D721Med (cell line): ENCODE measurements at regions not wholly inside any gene's neighbourhood (a gene's known extent, or its start where the extent isn't known, plus 50 kb on each side); places are given as distances from the start of the nearest gene placed in this dataset.

Experiments
- DNase-seq: peaks from one replicate; pipeline ENCODE4 v3.0.0; 2011; ENCODE audit warnings: low spot score; ENCODE audit not compliant: insufficient read length
- FAIRE-seq: peaks from 2 replicates; lab custom pipeline; 2011; peaks lifted over from hg19 to GRCh38; lab: Jason Lieb, UNC
- TF ChIP-seq, protein P1 (sequence below): IDR thresholded peaks from 2 replicates; pipeline ENCODE4 v1.5.1; 2012; ENCODE audit warnings: mild to moderate bottlenecking, control low read depth; ENCODE audit not compliant: insufficient read depth; ENCODE audit errors: missing control alignments

DNA sequence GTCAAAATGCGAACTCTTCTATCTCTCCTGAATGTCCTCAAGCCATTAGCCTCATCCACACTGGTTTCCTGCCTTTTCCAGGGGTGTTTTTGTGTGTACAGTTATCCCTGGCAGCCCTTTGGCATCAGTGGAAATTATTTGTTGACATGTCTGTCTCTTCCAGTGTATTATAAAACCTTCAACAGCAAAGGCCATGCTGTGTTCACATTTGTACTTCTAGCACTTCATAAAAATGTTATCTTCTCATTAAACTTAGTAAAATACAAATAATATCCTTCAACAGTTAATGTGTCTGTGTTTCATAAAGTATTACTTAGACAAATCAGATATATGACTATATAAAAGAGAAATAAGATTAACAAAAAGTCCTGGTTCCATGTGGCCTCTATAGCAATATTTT is 359.5 kb upstream of the ARGLU1 start:
- DNase-seq (no peak), FAIRE-seq (no peak)
- TF ChIP-seq, protein P1, sequence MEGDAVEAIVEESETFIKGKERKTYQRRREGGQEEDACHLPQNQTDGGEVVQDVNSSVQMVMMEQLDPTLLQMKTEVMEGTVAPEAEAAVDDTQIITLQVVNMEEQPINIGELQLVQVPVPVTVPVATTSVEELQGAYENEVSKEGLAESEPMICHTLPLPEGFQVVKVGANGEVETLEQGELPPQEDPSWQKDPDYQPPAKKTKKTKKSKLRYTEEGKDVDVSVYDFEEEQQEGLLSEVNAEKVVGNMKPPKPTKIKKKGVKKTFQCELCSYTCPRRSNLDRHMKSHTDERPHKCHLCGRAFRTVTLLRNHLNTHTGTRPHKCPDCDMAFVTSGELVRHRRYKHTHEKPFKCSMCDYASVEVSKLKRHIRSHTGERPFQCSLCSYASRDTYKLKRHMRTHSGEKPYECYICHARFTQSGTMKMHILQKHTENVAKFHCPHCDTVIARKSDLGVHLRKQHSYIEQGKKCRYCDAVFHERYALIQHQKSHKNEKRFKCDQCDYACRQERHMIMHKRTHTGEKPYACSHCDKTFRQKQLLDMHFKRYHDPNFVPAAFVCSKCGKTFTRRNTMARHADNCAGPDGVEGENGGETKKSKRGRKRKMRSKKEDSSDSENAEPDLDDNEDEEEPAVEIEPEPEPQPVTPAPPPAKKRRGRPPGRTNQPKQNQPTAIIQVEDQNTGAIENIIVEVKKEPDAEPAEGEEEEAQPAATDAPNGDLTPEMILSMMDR = no peak

DNA sequence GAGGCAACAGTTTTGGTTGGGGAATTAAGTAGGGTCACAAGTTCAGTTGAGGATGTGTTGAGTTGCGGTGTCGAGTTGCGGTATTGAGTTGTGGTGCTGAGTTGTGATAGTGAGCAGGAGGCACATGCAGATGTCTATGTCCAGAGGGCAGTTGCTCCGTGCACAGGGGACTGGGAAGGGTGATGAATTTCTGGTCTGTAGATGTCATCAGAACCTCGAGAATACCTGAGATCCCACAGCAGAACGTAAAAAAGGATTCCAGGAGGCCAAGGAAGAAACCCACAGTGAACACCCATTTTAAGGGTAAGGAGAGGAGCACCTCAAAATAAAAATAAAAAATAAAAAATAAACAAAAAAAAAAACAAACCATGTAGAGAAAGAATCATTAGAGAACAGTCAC is 354.4 kb upstream of the ARGLU1 start:
- FAIRE-seq (no peak), DNase-seq (no peak)
- TF ChIP-seq, protein P1 = no peak

DNA sequence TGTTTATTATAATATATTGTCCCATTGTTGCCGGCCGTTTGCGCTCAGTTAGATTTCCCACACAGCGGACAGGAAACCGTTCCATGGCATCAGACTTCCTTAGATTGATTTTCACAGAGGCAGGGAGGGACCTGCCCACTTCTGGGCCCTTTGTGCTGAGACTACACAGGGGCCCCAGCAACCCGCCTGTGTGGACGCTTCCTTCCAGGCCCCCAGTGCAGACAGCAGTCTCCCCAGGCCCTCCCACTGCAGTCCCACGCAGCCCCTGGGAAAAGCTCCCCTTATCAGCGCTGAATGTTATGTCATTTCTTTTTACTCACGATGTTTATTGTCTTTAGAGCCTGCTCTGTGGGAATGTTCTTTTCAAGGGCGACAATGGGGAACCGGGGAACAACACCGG is 351.7 kb upstream of the ARGLU1 start:
- no peak for DNase-seq
- no peak for FAIRE-seq
- TF ChIP-seq, protein P1 = no peak

DNA sequence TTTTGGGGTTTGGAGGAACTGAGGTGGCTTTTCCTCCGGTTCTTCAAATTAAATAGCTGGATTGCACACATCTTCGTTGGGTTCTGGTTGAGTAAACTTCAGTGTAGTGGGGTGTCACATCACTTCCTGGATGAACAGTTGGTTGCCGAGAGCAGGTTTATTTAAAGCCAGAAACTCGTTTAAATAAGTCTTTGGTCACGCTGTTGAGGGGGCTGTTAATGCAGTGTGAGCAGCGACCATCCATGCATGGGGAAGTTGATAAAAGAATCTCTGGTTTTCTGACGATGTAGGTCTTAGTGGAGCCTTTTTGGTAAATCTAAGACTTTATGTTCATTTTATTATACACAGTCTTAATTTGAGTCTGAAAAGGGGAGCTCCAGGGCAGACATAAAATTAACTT is 351.2 kb upstream of the ARGLU1 start:
- FAIRE-seq (no peak), DNase-seq (no peak)
- TF ChIP-seq, protein P1 = no peak

DNA sequence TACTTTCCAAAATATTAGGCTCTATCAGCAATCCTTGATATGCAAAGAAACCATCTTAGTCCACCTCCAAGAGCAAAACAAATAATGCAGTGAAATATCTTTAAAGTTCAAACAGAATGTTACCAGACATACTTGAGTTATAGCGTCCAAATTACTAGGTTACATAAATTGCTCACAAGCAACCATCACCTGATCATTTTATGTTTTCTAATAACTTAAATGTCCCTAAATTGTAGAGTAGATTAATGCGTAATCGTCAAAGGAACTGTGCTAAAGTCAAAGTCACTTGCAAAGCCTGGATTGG is 350.6 kb upstream of the ARGLU1 start:
- FAIRE-seq (no peak), DNase-seq (no peak)
- TF ChIP-seq, protein P1 = no peak

DNA sequence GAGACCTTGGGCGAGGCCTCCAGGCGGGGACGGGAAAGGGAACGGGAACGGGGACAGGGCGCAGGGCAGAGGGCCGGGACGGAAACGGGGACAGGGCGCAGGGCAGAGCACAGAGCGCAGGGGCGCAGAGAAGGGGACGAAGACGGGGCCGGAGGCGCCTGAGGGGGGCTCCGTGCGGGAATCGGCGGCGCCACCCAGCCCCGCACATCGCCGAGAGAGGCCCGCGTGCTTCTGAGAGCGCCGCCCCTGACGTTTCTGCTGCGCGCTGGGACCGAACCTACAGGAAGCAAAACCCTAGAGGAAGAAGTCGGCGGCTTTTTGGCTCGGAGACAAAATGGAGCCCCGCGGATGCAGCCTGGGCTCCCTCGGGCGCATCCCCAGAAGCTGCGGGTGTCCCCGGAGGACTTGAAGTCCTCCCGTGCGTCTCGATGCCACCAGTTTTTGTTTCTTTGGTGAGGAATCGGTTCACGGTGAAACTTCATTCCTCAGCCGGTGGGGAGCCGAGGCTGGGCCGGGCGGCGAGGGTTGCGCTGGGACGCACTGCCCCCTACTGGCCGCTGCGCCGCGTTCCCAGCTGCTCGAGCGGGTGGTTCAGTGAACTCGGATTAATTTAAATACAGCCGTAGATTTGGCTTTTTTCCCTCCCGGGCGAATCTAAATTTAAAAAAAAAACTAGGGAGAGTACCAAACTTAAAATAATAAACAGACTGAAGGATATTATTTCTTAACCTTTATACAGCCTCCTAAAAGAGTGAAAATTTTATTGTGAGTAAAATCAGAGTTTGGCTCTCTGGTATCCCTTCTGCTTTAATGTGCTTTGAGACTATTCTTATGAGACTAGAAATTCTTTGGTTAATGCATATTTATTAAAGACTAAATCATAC is 350.0 kb upstream of the ARGLU1 start:
- DNase-seq (peak; percentile 51), FAIRE-seq (peak; percentile 11)
- TF ChIP-seq, protein P1 = peak; percentile 81

DNA sequence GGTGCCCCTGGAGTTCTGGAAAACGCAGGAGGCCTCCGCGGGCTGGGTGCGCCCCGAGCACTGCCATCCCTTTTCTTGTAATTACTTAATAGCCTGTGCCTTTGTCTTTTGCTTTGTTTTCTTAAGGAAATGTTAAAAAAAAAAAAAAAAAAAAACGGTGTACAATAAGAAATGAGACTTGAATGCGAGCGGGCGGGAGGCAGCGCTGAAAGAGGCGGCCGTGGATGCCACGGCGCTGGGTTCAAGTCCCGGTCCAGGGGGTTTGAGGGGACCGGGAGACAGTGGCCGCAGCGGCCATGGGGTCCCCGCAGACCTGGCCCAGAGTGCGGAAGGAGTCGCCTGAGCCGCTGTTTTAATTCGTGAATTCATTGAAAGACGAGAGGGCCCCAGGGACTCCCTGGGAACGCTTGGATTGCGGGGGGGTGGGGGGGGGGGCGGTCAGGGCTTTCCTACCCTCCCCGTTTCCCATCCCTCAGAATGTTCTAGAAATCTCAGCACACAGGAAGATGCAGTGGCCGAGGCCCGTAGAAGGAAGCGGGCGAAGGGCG is 349.2 kb upstream of the ARGLU1 start:
- DNase-seq = no peak
- TF ChIP-seq, protein P1 = no peak
- FAIRE-seq = no peak
